Sigmoid colon (tissue), 6 donors: ENCODE measurements at regions not wholly inside any gene's neighbourhood (a gene's known extent, or its start where the extent isn't known, plus 50 kb on each side); places are given as distances from the start of the nearest gene placed in this dataset.

ENCODE experiments used
- DNase-seq: peaks from one replicate; pipeline ENCODE4 v3.0.0-alpha.2; 2019
- H3K27ac ChIP-seq, 4 donors: fragments of 200-600 bp; sonication (generic); one replicate each; pipeline ENCODE4 v1.5.1; 2016 to 2019; ENCODE audit warnings: mild to moderate bottlenecking in 1 of 4
- H3K27me3 ChIP-seq, 3 donors: fragments of 200-600 bp; sonication (generic); one replicate each; pipeline ENCODE4 v1.5.1; 2019; ENCODE audit warnings: mild to moderate bottlenecking in 1 of 3
- H3K36me3 ChIP-seq, 4 donors: fragments of 200-600 bp; sonication (generic); one replicate each; pipeline ENCODE4 v1.5.1; 2016 to 2019
- H3K4me1 ChIP-seq, 4 donors: fragments of 200-600 bp; sonication (generic); one replicate each; pipeline ENCODE4 v1.5.1; 2017 to 2019
- H3K4me3 ChIP-seq, 4 donors: fragments of 200-600 bp; sonication (generic); one replicate each; pipeline ENCODE4 v1.5.1; 2017 to 2019; ENCODE audit warnings: mild to moderate bottlenecking in 2 of 4, moderate library complexity in 1 of 4
- H3K9me3 ChIP-seq, 4 donors: fragments of 200-600 bp in 3 of 4; sonication (generic) in 3 of 4; one replicate each; pipeline versions ENCODE4 v1.5.1 to v1.6.1; 2013 to 2019
- EP300 ChIP-seq, 4 donors: sonication (generic); formaldehyde crosslinking; IDR thresholded peaks; one replicate each; pipeline ENCODE4 v1.6.1; 2017; ENCODE audit warnings: antibody characterized with exemption in 4 of 4
- POLR2A ChIP-seq, 2 donors: fragments of 450-650 bp; IDR thresholded peaks; one replicate each; pipeline ENCODE4 v1.6.1; 2016; ENCODE audit warnings: antibody characterized with exemption in 2 of 2, mild to moderate bottlenecking in 2 of 2, moderate library complexity in 2 of 2
- POLR2AphosphoS5 ChIP-seq, 4 donors: sonication (generic); formaldehyde crosslinking; IDR thresholded peaks; one replicate each; pipeline ENCODE4 v1.6.1; 2017; ENCODE audit warnings: antibody characterized with exemption in 4 of 4
- WGBS, 2 donors: extraction: QIAGEN DNeasy Blood & Tissue Kit; methylation state at CpG; one replicate each; pipeline ENCODE4 v1.1.7; 2013; 5-methylcytosine and 5-hydroxymethylcytosine counted together
- intact Hi-C: fragments of 100-400 bp; cut with DNase I; formaldehyde crosslinking; loops from one replicate; pipeline ENCODE4 v1.15.1; 2023
- TF ChIP-seq, protein P1 (sequence below), 4 experiments: fragments of 450-650 bp in 3 of 4; fragments of 200-600 bp in 1 of 4; IDR thresholded peaks; one replicate each; pipeline ENCODE4 v1.5.1; 2016 to 2019; ENCODE audit warnings: antibody characterized with exemption in 4 of 4, mild to moderate bottlenecking in 3 of 4, moderate library complexity in 2 of 4
- donor health status: healthy with polysubstance abuse.
- donor health status: healthy.

DNA sequence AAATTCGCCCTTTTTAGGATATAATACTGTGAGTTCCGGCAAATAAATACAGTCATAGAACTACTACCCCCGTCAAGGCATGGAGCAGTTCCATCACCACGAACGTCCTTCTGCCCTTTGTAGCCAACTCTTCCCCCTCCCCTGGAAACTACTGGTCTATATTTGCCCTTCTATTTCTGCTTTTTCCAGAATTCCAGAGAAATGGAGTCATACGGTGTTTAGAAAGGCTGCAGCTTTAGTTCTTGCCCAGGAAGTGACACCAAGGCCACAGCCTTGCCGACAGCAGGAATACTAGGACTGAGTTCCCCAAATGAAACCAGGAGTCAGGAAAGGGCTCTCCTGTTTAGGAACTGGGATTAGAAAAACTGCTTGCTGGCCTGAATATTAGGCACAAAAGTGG, 291.2 kb downstream of the FAM43A start:
- no peak for TF ChIP-seq POLR2A (IDR thresholded peaks at IDR 0.05)
- TF ChIP-seq, protein P1, sequence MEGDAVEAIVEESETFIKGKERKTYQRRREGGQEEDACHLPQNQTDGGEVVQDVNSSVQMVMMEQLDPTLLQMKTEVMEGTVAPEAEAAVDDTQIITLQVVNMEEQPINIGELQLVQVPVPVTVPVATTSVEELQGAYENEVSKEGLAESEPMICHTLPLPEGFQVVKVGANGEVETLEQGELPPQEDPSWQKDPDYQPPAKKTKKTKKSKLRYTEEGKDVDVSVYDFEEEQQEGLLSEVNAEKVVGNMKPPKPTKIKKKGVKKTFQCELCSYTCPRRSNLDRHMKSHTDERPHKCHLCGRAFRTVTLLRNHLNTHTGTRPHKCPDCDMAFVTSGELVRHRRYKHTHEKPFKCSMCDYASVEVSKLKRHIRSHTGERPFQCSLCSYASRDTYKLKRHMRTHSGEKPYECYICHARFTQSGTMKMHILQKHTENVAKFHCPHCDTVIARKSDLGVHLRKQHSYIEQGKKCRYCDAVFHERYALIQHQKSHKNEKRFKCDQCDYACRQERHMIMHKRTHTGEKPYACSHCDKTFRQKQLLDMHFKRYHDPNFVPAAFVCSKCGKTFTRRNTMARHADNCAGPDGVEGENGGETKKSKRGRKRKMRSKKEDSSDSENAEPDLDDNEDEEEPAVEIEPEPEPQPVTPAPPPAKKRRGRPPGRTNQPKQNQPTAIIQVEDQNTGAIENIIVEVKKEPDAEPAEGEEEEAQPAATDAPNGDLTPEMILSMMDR (IDR thresholded peaks at IDR 0.05), result no peak
- no peak for TF ChIP-seq EP300 (IDR thresholded peaks at IDR 0.05)
- TF ChIP-seq POLR2AphosphoS5 (IDR thresholded peaks at IDR 0.05), result no peak
- Histone ChIP-seq H3K4me3 (no peak overlapping the region), H3K36me3 (no peaks in the 10 kb centered on the region), H3K4me1 (no peaks in the 10 kb centered on the region), H3K9me3 (no peaks in the 10 kb centered on the region), H3K27me3 (no peaks in the 10 kb centered on the region), H3K27ac (no peak overlapping the region)
- intact Hi-C loops, result no loop called here
- DNase-seq, result no peak
- 75 to 93% methylated on average over 7 of the region's 7 CpGs for WGBS, 2 donors

DNA sequence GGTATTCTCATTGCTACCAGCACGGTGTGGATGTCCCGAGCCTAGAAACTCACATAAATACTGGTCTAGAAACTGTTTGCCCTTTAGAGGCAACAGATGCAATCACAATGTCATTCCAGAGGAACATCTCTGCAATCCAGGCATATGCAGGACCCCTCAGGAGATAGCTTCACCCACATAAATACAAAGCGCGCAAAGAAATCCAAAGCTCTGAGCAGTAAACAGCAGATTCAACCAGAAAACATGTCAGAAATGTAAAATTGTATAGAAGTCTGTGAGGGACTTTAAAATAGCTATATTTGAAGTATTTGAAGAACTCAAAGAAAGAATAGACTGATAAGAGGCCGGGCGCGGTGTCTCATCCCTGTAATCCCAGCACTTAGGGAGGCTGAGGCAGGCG, 291.7 kb downstream of the FAM43A start:
- no peak overlapping the region for H3K4me3 ChIP-seq
- intact Hi-C loops, result no loop called here
- DNase-seq, result no peak

DNA sequence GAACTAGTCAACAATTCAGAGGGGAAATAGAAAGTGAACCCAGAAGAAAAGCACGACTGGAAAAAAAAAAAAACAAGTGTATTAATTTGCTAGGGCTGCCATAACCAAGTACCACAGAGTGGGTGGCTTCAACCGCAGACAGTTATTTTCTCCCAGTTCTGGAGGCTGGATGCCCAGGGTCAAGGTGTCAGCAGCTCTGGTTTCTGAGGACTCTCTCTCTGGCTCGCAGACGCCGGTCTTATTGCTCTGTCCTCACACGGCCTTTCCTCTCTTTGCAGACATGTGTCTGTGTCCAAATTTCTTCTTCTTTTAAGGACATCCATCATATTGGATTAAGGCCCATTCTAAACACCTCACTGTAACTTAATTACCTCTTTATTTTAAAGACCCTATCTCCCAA, 291.8 kb downstream of the XXYLT1 start:
- 70 to 85% methylated on average over 6 of the region's 6 CpGs for WGBS, 2 donors
- no peaks in the 10 kb centered on the region for H3K36me3 ChIP-seq
- H3K4me3 ChIP-seq, result no peak overlapping the region
- H3K4me1 ChIP-seq, result no peaks in the 10 kb centered on the region
- H3K9me3 ChIP-seq, result no peaks in the 10 kb centered on the region
- intact Hi-C loops, result no loop called here
- TF ChIP-seq POLR2AphosphoS5 (IDR thresholded peaks at IDR 0.05) (no peak), POLR2A (IDR thresholded peaks at IDR 0.05) (no peak), EP300 (IDR thresholded peaks at IDR 0.05) (no peak)
- TF ChIP-seq, protein P1 (IDR thresholded peaks at IDR 0.05), result no peak
- no peaks in the 10 kb centered on the region for H3K27me3 ChIP-seq
- no peak for DNase-seq
- no peak overlapping the region for H3K27ac ChIP-seq

More for the DNA sequence above, 291.7 kb downstream of the FAM43A start:
- TF ChIP-seq, protein P1 (IDR thresholded peaks at IDR 0.05), result no peak
- no peak for TF ChIP-seq POLR2AphosphoS5 (IDR thresholded peaks at IDR 0.05)
- TF ChIP-seq POLR2A (IDR thresholded peaks at IDR 0.05), result no peak
- TF ChIP-seq EP300 (IDR thresholded peaks at IDR 0.05), result no peak
- 95% methylated on average over 8 of the region's 8 CpGs for WGBS, 2 donors
- H3K36me3 ChIP-seq, result no peaks in the 10 kb centered on the region
- H3K9me3 ChIP-seq, result no peaks in the 10 kb centered on the region
- H3K27me3 ChIP-seq, result no peaks in the 10 kb centered on the region
- no peak overlapping the region for H3K27ac ChIP-seq
- H3K4me1 ChIP-seq, result no peaks in the 10 kb centered on the region

DNA sequence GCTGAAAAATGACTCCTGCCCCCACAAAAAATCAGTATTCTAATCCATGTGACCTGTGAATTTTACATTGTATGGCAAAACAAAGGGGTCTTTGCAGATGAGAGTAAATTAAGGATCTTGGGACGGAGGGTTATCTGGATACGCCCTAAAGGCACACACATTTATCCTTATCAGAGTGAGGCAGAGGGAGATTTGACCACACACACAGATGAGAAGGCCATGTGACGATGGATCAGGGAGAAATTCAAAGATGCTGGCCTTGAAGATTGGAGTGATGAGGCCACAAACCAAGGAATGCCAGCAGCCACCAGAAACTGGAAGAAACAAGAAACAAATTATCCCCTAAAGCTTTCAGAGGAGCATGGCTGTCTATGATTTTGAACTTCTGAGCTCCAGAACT, 288.5 kb downstream of the XXYLT1 start:
- Histone ChIP-seq H3K27me3 (no peaks in the 10 kb centered on the region), H3K36me3 (no peaks in the 10 kb centered on the region), H3K4me3 (no peak overlapping the region), H3K9me3 (no peaks in the 10 kb centered on the region), H3K4me1 (peaks cover 0 to 12% (median 7%) of the 10 kb centered on the region in 4 donors), H3K27ac (no peak overlapping the region)
- TF ChIP-seq EP300 (IDR thresholded peaks at IDR 0.05), result no peak
- TF ChIP-seq POLR2A (IDR thresholded peaks at IDR 0.05), result no peak
- TF ChIP-seq, protein P1 (IDR thresholded peaks at IDR 0.05), result no peak
- no peak for TF ChIP-seq POLR2AphosphoS5 (IDR thresholded peaks at IDR 0.05)
- intact Hi-C loops, result loop anchor here (10.0 kb wide), 1 partner anchor 298 kb away; the partner anchor contains the start of gene FAM43A
- no peak for DNase-seq
- 96 to 97% methylated on average over 3 of the region's 3 CpGs for WGBS, 2 donors

DNA sequence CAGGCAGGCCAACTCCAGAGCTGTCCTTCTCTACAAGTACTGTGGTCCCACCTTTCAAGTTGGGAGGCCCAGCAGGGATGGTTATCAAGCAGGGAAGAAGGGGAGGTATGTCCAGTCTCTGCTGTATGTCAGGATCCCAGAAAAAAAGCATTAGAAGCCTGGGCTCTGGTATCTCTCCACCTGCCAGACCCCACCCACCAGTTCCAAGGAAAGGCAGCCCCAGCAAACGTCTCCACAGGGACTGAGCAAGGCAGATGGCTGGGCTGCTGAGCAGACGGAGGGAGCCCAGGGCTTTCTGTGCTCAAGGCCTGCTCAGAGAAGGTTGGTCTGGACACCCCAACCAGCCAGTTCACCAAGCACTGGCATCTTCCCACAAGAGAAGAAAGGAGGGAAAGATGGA, 287.8 kb downstream of the XXYLT1 start:
- WGBS, 2 donors, result 83 to 87% methylated on average over 2 of the region's 2 CpGs

More for the DNA sequence above, 287.8 kb downstream of the XXYLT1 start:
- H3K4me1 ChIP-seq, result peaks cover 0 to 12% (median 7%) of the 10 kb centered on the region in 4 donors
- DNase-seq, result no peak
- H3K9me3 ChIP-seq, result no peaks in the 10 kb centered on the region
- H3K4me3 ChIP-seq, result no peak overlapping the region
- TF ChIP-seq, protein P1 (IDR thresholded peaks at IDR 0.05), result no peak
- TF ChIP-seq EP300 (IDR thresholded peaks at IDR 0.05) (no peak), POLR2AphosphoS5 (IDR thresholded peaks at IDR 0.05) (no peak), POLR2A (IDR thresholded peaks at IDR 0.05) (no peak)
- H3K27me3 ChIP-seq, result no peaks in the 10 kb centered on the region
- H3K36me3 ChIP-seq, result no peaks in the 10 kb centered on the region
- H3K27ac ChIP-seq, result no peak overlapping the region
- intact Hi-C loops, result loop anchor here (10.0 kb wide), 1 partner anchor 298 kb away; the partner anchor contains the start of gene FAM43A
